ENCODE measurements at regions not wholly inside any gene's neighbourhood (a gene's known extent, or its start where the extent isn't known, plus 50 kb on each side); places are given as distances from the start of the nearest gene placed in this dataset.

- TF ChIP-seq EZH2 (IDR thresholded peaks at IDR 0.05; ENCODE audit: borderline replicate concordance, low read depth, low read length, severe bottlenecking) (no peak), CTCF (IDR thresholded peaks at IDR 0.05; ENCODE audit: borderline replicate concordance, extremely low read depth, low read length, poor library complexity, severe bottlenecking) (no peak)
Measured at GRCh38 chr5:13640270-13640669, 304.2 kb downstream of the DNAH5 start.
